GM23248 (cell line): ENCODE measurements at regions not wholly inside any gene's neighbourhood (a gene's known extent, or its start where the extent isn't known, plus 50 kb on each side); places are given as distances from the start of the nearest gene placed in this dataset.

Experiments
- EZH2 ChIP-seq: fragments of 200-600 bp; sonication (generic); IDR thresholded peaks from 2 replicates; pipeline ENCODE4 v1.6.1; 2018; ENCODE audit warnings: antibody characterized with exemption, mild to moderate bottlenecking; ENCODE audit not compliant: insufficient read depth, poor library complexity, severe bottlenecking
- EZH2phosphoT487 ChIP-seq: fragments of 200-600 bp; sonication (generic); IDR thresholded peaks from 2 replicates; pipeline ENCODE4 v1.6.1; 2018; ENCODE audit warnings: antibody characterized with exemption, moderate library complexity, mild to moderate bottlenecking, low read depth; ENCODE audit not compliant: insufficient read depth

DNA sequence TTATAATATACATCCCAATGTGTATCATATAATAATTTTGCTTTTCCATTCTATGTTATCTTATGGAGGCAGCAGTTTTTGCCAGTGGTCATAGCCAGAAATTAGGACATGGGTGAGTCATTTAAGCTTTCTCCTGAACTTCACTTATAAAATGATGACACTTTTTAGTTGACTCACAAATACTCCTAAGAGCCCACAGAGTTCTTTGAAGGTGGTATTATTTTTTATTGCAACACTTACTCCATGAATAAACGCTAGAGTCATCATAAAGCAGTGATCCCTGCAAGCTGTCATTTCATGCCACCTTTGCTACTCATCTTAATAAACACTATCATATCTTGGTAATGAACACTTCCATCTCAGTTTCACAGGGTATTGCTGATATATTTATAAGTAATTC, 69.9 kb upstream of the MAPRE2 start:
- TF ChIP-seq EZH2phosphoT487 (no peak), EZH2 (no peak)
